Stomach smooth muscle (tissue), 2 donors: ENCODE measurements at regions not wholly inside any gene's neighbourhood (a gene's known extent, or its start where the extent isn't known, plus 50 kb on each side); places are given as distances from the start of the nearest gene placed in this dataset.
A peak's percentile ranks its signal among the peaks of the same experiment; 100 is the strongest.
"Not testable (repeated sequence)": the region's sequence is repeated elsewhere in the genome, so short reads cannot be mapped to it uniquely, and the experiment has no call there.

ENCODE experiments used
- H3K27ac ChIP-seq: one replicate; pipeline ENCODE4 v1.7.0; 2013; ENCODE audit warnings: mild to moderate bottlenecking, low read length, inconsistent platforms
- H3K27me3 ChIP-seq, 2 donors: one replicate each; pipeline ENCODE4 v1.7.0; 2013; ENCODE audit warnings: low read length in 2 of 2; ENCODE audit not compliant: insufficient read depth in 2 of 2, control insufficient read depth in 1 of 2
- H3K36me3 ChIP-seq, 2 donors: one replicate each; pipeline ENCODE4 v1.7.0; 2013; ENCODE audit warnings: low read length in 2 of 2; ENCODE audit not compliant: control insufficient read depth in 2 of 2, insufficient read depth in 2 of 2
- H3K4me1 ChIP-seq: one replicate; pipeline ENCODE4 v1.7.0; 2013; ENCODE audit warnings: low read length; ENCODE audit not compliant: control insufficient read depth, insufficient read depth
- H3K4me3 ChIP-seq, 2 donors: one replicate each; pipeline ENCODE4 v1.7.0; 2013; ENCODE audit warnings: low read length in 2 of 2
- H3K9ac ChIP-seq, 2 donors: one replicate each; pipeline ENCODE4 v1.7.0; 2013; ENCODE audit warnings: low read length in 2 of 2, mild to moderate bottlenecking in 1 of 2
- H3K9me3 ChIP-seq, 2 donors: one replicate each; pipeline ENCODE4 v1.7.0; 2013; ENCODE audit warnings: low read length in 2 of 2; ENCODE audit not compliant: control insufficient read depth in 2 of 2
- donor health status: healthy.
- donor health status: Pancreatic carcinoma.

GRCh38 chr2:240374085-240374907, 61.2 kb upstream of the GPC1 start:
- H3K9ac ChIP-seq: peak overlapping the region; percentile 21 to 53
- H3K36me3 ChIP-seq: no peaks in the 10 kb centered on the region
- no peaks in the 10 kb centered on the region for H3K27me3 ChIP-seq
- peak overlapping the region; percentile 46 for H3K27ac ChIP-seq
- H3K4me1 ChIP-seq: peaks cover 37% of the 10 kb centered on the region
- H3K9me3 ChIP-seq: no peaks in the 10 kb centered on the region
- peak overlapping the region; percentile 19 to 35 for H3K4me3 ChIP-seq

GRCh38 chr2:240375024-240375645, 60.3 kb upstream of the GPC1 start:
- H3K4me3 ChIP-seq: no peak overlapping the region
- no peak overlapping the region for H3K27ac ChIP-seq
- H3K36me3 ChIP-seq: no peaks in the 10 kb centered on the region
- no peak overlapping the region for H3K9ac ChIP-seq
- no peaks in the 10 kb centered on the region for H3K27me3 ChIP-seq
- H3K4me1 ChIP-seq: peaks cover 29% of the 10 kb centered on the region
- H3K9me3 ChIP-seq: no peaks in the 10 kb centered on the region

- H3K4me1 ChIP-seq: peaks cover 20% of the 10 kb centered on the region
- H3K4me3 ChIP-seq: no peak overlapping the region
- H3K27ac ChIP-seq: no peak overlapping the region
- H3K27me3 ChIP-seq: no peaks in the 10 kb centered on the region
- H3K9me3 ChIP-seq: peaks cover 0 to 4% of the 10 kb centered on the region in 2 donors
- no peak overlapping the region for H3K9ac ChIP-seq
- H3K36me3 ChIP-seq: no peaks in the 10 kb centered on the region
Observed at GRCh38 chr2:240376739-240377138, 58.7 kb upstream of the GPC1 start.

- no peak overlapping the region for H3K27ac ChIP-seq
- H3K36me3 ChIP-seq: no peaks in the 10 kb centered on the region
- H3K4me3 ChIP-seq: no peak overlapping the region
- no peak overlapping the region for H3K9ac ChIP-seq
- peaks cover 0 to 4% of the 10 kb centered on the region in 2 donors for H3K9me3 ChIP-seq
- peaks cover 20% of the 10 kb centered on the region for H3K4me1 ChIP-seq
- no peaks in the 10 kb centered on the region for H3K27me3 ChIP-seq
Observed at GRCh38 chr2:240377366-240377765, 58.1 kb upstream of the GPC1 start.

- H3K9ac ChIP-seq: no peak overlapping the region
- no peaks in the 10 kb centered on the region for H3K27me3 ChIP-seq
- no peak overlapping the region for H3K4me3 ChIP-seq
- peaks cover 13% of the 10 kb centered on the region for H3K4me1 ChIP-seq
- H3K27ac ChIP-seq: no peak overlapping the region
- peaks cover 0 to 4% of the 10 kb centered on the region in 2 donors for H3K9me3 ChIP-seq
- no peaks in the 10 kb centered on the region for H3K36me3 ChIP-seq
Observed at GRCh38 chr2:240379089-240379636, 56.3 kb upstream of the GPC1 start.

GRCh38 chr2:240383099-240383758, 52.2 kb upstream of the GPC1 start:
- no peaks in the 10 kb centered on the region for H3K36me3 ChIP-seq
- no peak overlapping the region for H3K27ac ChIP-seq
- H3K9me3 ChIP-seq: peaks cover 0 to 4% of the 10 kb centered on the region in 2 donors
- H3K4me1 ChIP-seq: peaks cover 3% of the 10 kb centered on the region
- no peak overlapping the region for H3K9ac ChIP-seq
- no peaks in the 10 kb centered on the region for H3K27me3 ChIP-seq
- no peak overlapping the region for H3K4me3 ChIP-seq

GRCh38 chr2:240383871-240384700, 51.4 kb upstream of the GPC1 start:
- Histone ChIP-seq H3K4me1 (peaks cover 3% of the 10 kb centered on the region), H3K27me3 (no peaks in the 10 kb centered on the region), H3K9me3 (peaks cover 0 to 4% of the 10 kb centered on the region in 2 donors), H3K36me3 (no peaks in the 10 kb centered on the region), H3K4me3 (no peak overlapping the region), H3K9ac (no peak overlapping the region), H3K27ac (no peak overlapping the region)

GRCh38 chr2:240384711-240385450, 50.6 kb upstream of the GPC1 start:
- Histone ChIP-seq H3K27ac (no peak overlapping the region), H3K36me3 (no peaks in the 10 kb centered on the region), H3K9me3 (peaks cover 0 to 4% of the 10 kb centered on the region in 2 donors), H3K4me1 (peaks cover 3% of the 10 kb centered on the region), H3K9ac (no peak overlapping the region), H3K27me3 (no peaks in the 10 kb centered on the region), H3K4me3 (no peak overlapping the region)

GRCh38 chr2:240385451-240386161, 49.9 kb upstream of the GPC1 start:
- H3K36me3 ChIP-seq: not testable (repeated sequence)

More at GRCh38 chr2:240385451-240386161, 49.9 kb upstream of the GPC1 start:
- not testable (repeated sequence) for H3K4me3 ChIP-seq, H3K4me1 ChIP-seq, H3K27ac ChIP-seq, H3K9me3 ChIP-seq, H3K27me3 ChIP-seq, H3K9ac ChIP-seq
